ENCODE measurements at regions not wholly inside any gene's neighbourhood (a gene's known extent, or its start where the extent isn't known, plus 50 kb on each side); places are given as distances from the start of the nearest gene placed in this dataset.

GRCh38 chr6:168374051-168374502, 54.5 kb upstream of the DACT2 start:
- Histone ChIP-seq H3K36me3 (replicated peaks in 1 of 2; ENCODE audit: control insufficient read depth in 1 of 2, insufficient read depth in 2 of 2, low read length in 1 of 2) (no peaks in the 10 kb centered on the region), H3K9me3 (no peaks in the 10 kb centered on the region)
- POLR2A ChIA-PET: no interaction called here

More at GRCh38 chr6:168374051-168374502, 54.5 kb upstream of the DACT2 start:
- Histone ChIP-seq H3F3A (replicated peaks; ENCODE audit: insufficient read depth) (no peaks in the 10 kb centered on the region), H3K79me2 (ENCODE audit: insufficient read depth) (no peaks in the 10 kb centered on the region), H3K4me2 (no peak overlapping the region), H3K4me1 (ENCODE audit: control insufficient read depth in 1 of 2, insufficient read depth in 2 of 2, low read depth in 1 of 2, low read length in 1 of 2) (no peaks in the 10 kb centered on the region; a peak in 1 of 4 replicates), H2AFZ (ENCODE audit: low read depth) (no peak overlapping the region), H3K9me2 (no peaks in the 10 kb centered on the region), H3K27me3 (ENCODE audit: insufficient read depth) (no peaks in the 10 kb centered on the region), H3K9ac (no peak overlapping the region), H4K20me1 (ENCODE audit: insufficient read depth) (no peaks in the 10 kb centered on the region), H3K4me3 (ENCODE audit: low read depth in 2 of 2, low read length in 1 of 2) (no peak overlapping the region), H3K27ac (ENCODE audit: low read depth in 2 of 2, low read length in 1 of 2) (no peak overlapping the region)
- DNase-seq: no peak
- TF ChIP-seq GATA2 (CRISPR knock-in tag; IDR thresholded peaks at IDR 0.05): no peak
- no peak for TF ChIP-seq RCOR1 (IDR thresholded peaks at IDR 0.05; ENCODE audit: low read length)
- TF ChIP-seq CHD2 (IDR thresholded peaks at IDR 0.05; ENCODE audit: low read length, partially characterized antibody): no peak
- TF ChIP-seq ELF1 (IDR thresholded peaks at IDR 0.05): no peak
- TF ChIP-seq FOXJ3 (CRISPR knock-in tag; IDR thresholded peaks at IDR 0.05): no peak
- no peak for TF ChIP-seq MXI1 (IDR thresholded peaks at IDR 0.05; ENCODE audit: low read depth, low read length)
- no peak for TF ChIP-seq IRF3 (IDR thresholded peaks at IDR 0.05; ENCODE audit: low read depth, low read length)
- TF ChIP-seq PBX3 (IDR thresholded peaks at IDR 0.05): no peak
- TF ChIP-seq GABPA (IDR thresholded peaks at IDR 0.05; ENCODE audit: low read depth): no peak
- TF ChIP-seq POLR2AphosphoS5 (IDR thresholded peaks at IDR 0.05; ENCODE audit: low read depth, low read length): no peak
- TF ChIP-seq NRF1 (IDR thresholded peaks at IDR 0.05; ENCODE audit: low read depth, low read length): no peak
- TF ChIP-seq, protein P1, sequence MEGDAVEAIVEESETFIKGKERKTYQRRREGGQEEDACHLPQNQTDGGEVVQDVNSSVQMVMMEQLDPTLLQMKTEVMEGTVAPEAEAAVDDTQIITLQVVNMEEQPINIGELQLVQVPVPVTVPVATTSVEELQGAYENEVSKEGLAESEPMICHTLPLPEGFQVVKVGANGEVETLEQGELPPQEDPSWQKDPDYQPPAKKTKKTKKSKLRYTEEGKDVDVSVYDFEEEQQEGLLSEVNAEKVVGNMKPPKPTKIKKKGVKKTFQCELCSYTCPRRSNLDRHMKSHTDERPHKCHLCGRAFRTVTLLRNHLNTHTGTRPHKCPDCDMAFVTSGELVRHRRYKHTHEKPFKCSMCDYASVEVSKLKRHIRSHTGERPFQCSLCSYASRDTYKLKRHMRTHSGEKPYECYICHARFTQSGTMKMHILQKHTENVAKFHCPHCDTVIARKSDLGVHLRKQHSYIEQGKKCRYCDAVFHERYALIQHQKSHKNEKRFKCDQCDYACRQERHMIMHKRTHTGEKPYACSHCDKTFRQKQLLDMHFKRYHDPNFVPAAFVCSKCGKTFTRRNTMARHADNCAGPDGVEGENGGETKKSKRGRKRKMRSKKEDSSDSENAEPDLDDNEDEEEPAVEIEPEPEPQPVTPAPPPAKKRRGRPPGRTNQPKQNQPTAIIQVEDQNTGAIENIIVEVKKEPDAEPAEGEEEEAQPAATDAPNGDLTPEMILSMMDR (IDR thresholded peaks at IDR 0.05): no peak
- no peak for TF ChIP-seq TAF1 (IDR thresholded peaks at IDR 0.05; ENCODE audit: borderline replicate concordance, low read depth, low read length)
- no peak for TF ChIP-seq USF2 (IDR thresholded peaks at IDR 0.05; ENCODE audit: borderline replicate concordance, low read depth, low read length)
- TF ChIP-seq TCF12 (IDR thresholded peaks at IDR 0.05): no peak
- no peak for TF ChIP-seq SIN3A (IDR thresholded peaks at IDR 0.05; ENCODE audit: borderline replicate concordance, low read depth, low read length)
- TF ChIP-seq RAD21 (IDR thresholded peaks at IDR 0.05; ENCODE audit: low read length): no peak
- TF ChIP-seq NFIC (IDR thresholded peaks at IDR 0.05; ENCODE audit: borderline replicate concordance): no peak
- TF ChIP-seq, protein P2, sequence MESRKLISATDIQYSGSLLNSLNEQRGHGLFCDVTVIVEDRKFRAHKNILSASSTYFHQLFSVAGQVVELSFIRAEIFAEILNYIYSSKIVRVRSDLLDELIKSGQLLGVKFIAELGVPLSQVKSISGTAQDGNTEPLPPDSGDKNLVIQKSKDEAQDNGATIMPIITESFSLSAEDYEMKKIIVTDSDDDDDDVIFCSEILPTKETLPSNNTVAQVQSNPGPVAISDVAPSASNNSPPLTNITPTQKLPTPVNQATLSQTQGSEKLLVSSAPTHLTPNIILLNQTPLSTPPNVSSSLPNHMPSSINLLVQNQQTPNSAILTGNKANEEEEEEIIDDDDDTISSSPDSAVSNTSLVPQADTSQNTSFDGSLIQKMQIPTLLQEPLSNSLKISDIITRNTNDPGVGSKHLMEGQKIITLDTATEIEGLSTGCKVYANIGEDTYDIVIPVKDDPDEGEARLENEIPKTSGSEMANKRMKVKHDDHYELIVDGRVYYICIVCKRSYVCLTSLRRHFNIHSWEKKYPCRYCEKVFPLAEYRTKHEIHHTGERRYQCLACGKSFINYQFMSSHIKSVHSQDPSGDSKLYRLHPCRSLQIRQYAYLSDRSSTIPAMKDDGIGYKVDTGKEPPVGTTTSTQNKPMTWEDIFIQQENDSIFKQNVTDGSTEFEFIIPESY (IDR thresholded peaks at IDR 0.05; ENCODE audit: borderline replicate concordance, low read depth): no peak
- TF ChIP-seq TEAD4 (IDR thresholded peaks at IDR 0.05; ENCODE audit: borderline replicate concordance, insufficient read depth): no peak
- 60% methylated on average over 2 of the region's 13 CpGs for WGBS (ENCODE audit: low lambda C conversion rate)
- CTCF ChIA-PET: interaction anchor here (0.8 to 1.7 kb wide), 5 partner anchors 13 to 488 kb away, joined by 3 read pairs; no protein-coding TSS in a partner anchor
